ENCODE measurements at regions not wholly inside any gene's neighbourhood (a gene's known extent, or its start where the extent isn't known, plus 50 kb on each side); places are given as distances from the start of the nearest gene placed in this dataset.

GRCh38 chr2:126774290-126774689 is 118.3 kb downstream of the GYPC start:
- DNase-seq (ENCODE audit: low read depth in 1 of 2, low spot score in 1 of 2), result no peak

- no peak for DNase-seq (ENCODE audit: low read depth in 1 of 2, low spot score in 1 of 2)
Observed at GRCh38 chr2:126774761-126775160, 118.8 kb downstream of the GYPC start.

- DNase-seq (ENCODE audit: low read depth in 1 of 2, low spot score in 1 of 2), result no peak
Observed at GRCh38 chr2:126775300-126775985, 119.5 kb downstream of the GYPC start.

- no peak for DNase-seq (ENCODE audit: low read depth in 1 of 2, low spot score in 1 of 2)
Observed at GRCh38 chr2:126776255-126776654, 120.3 kb downstream of the GYPC start.

- DNase-seq (ENCODE audit: low read depth in 1 of 2, low spot score in 1 of 2), result peak; percentile 67 to 73
Observed at GRCh38 chr2:126776692-126777619, 121.0 kb downstream of the GYPC start.

- DNase-seq (ENCODE audit: low read depth in 1 of 2, low spot score in 1 of 2), result no peak
Observed at GRCh38 chr2:126777620-126777978, 121.1 kb upstream of the TEX51 start.

- no peak for DNase-seq (ENCODE audit: low read depth in 1 of 2, low spot score in 1 of 2)
Observed at GRCh38 chr2:126778561-126779501, 119.9 kb upstream of the TEX51 start.

- DNase-seq (ENCODE audit: low read depth in 1 of 2, low spot score in 1 of 2), result no peak
Observed at GRCh38 chr2:126781206-126781605, 117.5 kb upstream of the TEX51 start.

GRCh38 chr2:126781806-126782205 is 116.9 kb upstream of the TEX51 start:
- DNase-seq (ENCODE audit: low read depth in 1 of 2, low spot score in 1 of 2), result no peak

GRCh38 chr2:126782648-126783047 is 116.0 kb upstream of the TEX51 start:
- no peak for DNase-seq (ENCODE audit: low read depth in 1 of 2, low spot score in 1 of 2)

GRCh38 chr2:126783341-126783740 is 115.3 kb upstream of the TEX51 start:
- DNase-seq (ENCODE audit: low read depth in 1 of 2, low spot score in 1 of 2), result no peak

- DNase-seq (ENCODE audit: low read depth in 1 of 2, low spot score in 1 of 2), result no peak
Observed at GRCh38 chr2:126784045-126784444, 114.6 kb upstream of the TEX51 start.

GRCh38 chr2:126784621-126785020 is 114.1 kb upstream of the TEX51 start:
- no peak for DNase-seq (ENCODE audit: low read depth in 1 of 2, low spot score in 1 of 2)

GRCh38 chr2:126785236-126785635 is 113.5 kb upstream of the TEX51 start:
- DNase-seq (ENCODE audit: low read depth in 1 of 2, low spot score in 1 of 2), result no peak

GRCh38 chr2:126785862-126786261 is 112.8 kb upstream of the TEX51 start:
- DNase-seq (ENCODE audit: low read depth in 1 of 2, low spot score in 1 of 2), result no peak

GRCh38 chr2:126786765-126787164 is 111.9 kb upstream of the TEX51 start:
- no peak for DNase-seq (ENCODE audit: low read depth in 1 of 2, low spot score in 1 of 2)

- no peak for DNase-seq (ENCODE audit: low read depth in 1 of 2, low spot score in 1 of 2)
Observed at GRCh38 chr2:126787289-126787688, 111.4 kb upstream of the TEX51 start.

GRCh38 chr2:126788113-126788512 is 110.6 kb upstream of the TEX51 start:
- DNase-seq (ENCODE audit: low read depth in 1 of 2, low spot score in 1 of 2), result no peak

GRCh38 chr2:126788652-126789051 is 110.0 kb upstream of the TEX51 start:
- no peak for DNase-seq (ENCODE audit: low read depth in 1 of 2, low spot score in 1 of 2)

GRCh38 chr2:126790987-126791780 is 107.5 kb upstream of the TEX51 start:
- no peak for DNase-seq (ENCODE audit: low read depth in 1 of 2, low spot score in 1 of 2)

GRCh38 chr2:126792186-126792585 is 106.5 kb upstream of the TEX51 start:
- DNase-seq (ENCODE audit: low read depth in 1 of 2, low spot score in 1 of 2), result no peak
